C4-2B (cell line): ENCODE measurements at regions not wholly inside any gene's neighbourhood (a gene's known extent, or its start where the extent isn't known, plus 50 kb on each side); places are given as distances from the start of the nearest gene placed in this dataset.
A peak's percentile ranks its signal among the peaks of the same experiment; 100 is the strongest.

Experiments
- H3K27ac ChIP-seq: fragments of 450-650 bp; 2 replicates; pipeline ENCODE4 v1.5.1; 2017
- CTCF ChIP-seq: fragments of 450-650 bp; conservative IDR thresholded peaks from 2 replicates; pipeline ENCODE4 v1.5.1; 2017; ENCODE audit warnings: mild to moderate bottlenecking
- ZFX ChIP-seq: fragments of 450-650 bp; IDR thresholded peaks from 2 replicates; pipeline ENCODE4 v1.6.1; 2017

- no peak overlapping the region for H3K27ac ChIP-seq
- TF ChIP-seq ZFX (no peak), CTCF (no peak)
Measured at GRCh38 chr5:26054594-26054993, 983.8 kb downstream of the CDH9 start.

GRCh38 chr5:26034813-26035212 is 1003.6 kb downstream of the CDH9 start:
- H3K27ac ChIP-seq = no peak overlapping the region
- TF ChIP-seq ZFX = no peak
- TF ChIP-seq CTCF = no peak

- TF ChIP-seq CTCF = no peak
- no peak overlapping the region for H3K27ac ChIP-seq
Measured at GRCh38 chr5:26031481-26031880, 1006.9 kb downstream of the CDH9 start.

- TF ChIP-seq ZFX = no peak
- no peak for TF ChIP-seq CTCF
- H3K27ac ChIP-seq = no peak overlapping the region
Measured at GRCh38 chr5:26026044-26026443, 1012.3 kb downstream of the CDH9 start.

GRCh38 chr5:26024774-26025173 is 1013.6 kb downstream of the CDH9 start:
- H3K27ac ChIP-seq = no peak overlapping the region
- TF ChIP-seq ZFX = no peak
- peak; percentile 67 for TF ChIP-seq CTCF

GRCh38 chr5:26023361-26023760 is 1015.0 kb downstream of the CDH9 start:
- no peak overlapping the region for H3K27ac ChIP-seq
- no peak for TF ChIP-seq CTCF
- no peak for TF ChIP-seq ZFX

- TF ChIP-seq CTCF = no peak
- no peak for TF ChIP-seq ZFX
- no peak overlapping the region for H3K27ac ChIP-seq
Measured at GRCh38 chr5:26014206-26014605, 1024.2 kb downstream of the CDH9 start.

GRCh38 chr5:26012078-26012477 is 1026.3 kb downstream of the CDH9 start:
- TF ChIP-seq ZFX (no peak), CTCF (no peak)
- no peak overlapping the region for H3K27ac ChIP-seq
